ENCODE measurements at regions not wholly inside any gene's neighbourhood (a gene's known extent, or its start where the extent isn't known, plus 50 kb on each side); places are given as distances from the start of the nearest gene placed in this dataset.
"Not testable (repeated sequence)": the region's sequence is repeated elsewhere in the genome, so short reads cannot be mapped to it uniquely, and the experiment has no call there.

GRCh38 chr2:129502781-129503180 is 476.7 kb upstream of the RAB6C start:
- H3K27me3 ChIP-seq (ENCODE audit: insufficient read depth, poor library complexity, severe bottlenecking), result no peaks in the 10 kb centered on the region
- H3K27ac ChIP-seq (replicated peaks), result no peak overlapping the region
- TF ChIP-seq REST (IDR thresholded peaks at IDR 0.05; ENCODE audit: insufficient replicate concordance, low read depth) (no peak), POLR2AphosphoS5 (IDR thresholded peaks at IDR 0.05; ENCODE audit: low read depth) (no peak)
- no peak for DNase-seq (ENCODE audit: low read depth in 1 of 2, low spot score in 1 of 2)
- H3K4me3 ChIP-seq (replicated peaks; ENCODE audit: insufficient read depth, low read length), result no peak overlapping the region

GRCh38 chr2:129504646-129505045 is 474.8 kb upstream of the RAB6C start:
- no peak for DNase-seq (ENCODE audit: low read depth in 1 of 2, low spot score in 1 of 2)

GRCh38 chr2:129518937-129519336 is 460.5 kb upstream of the RAB6C start:
- Histone ChIP-seq H3K4me3 (replicated peaks; ENCODE audit: insufficient read depth, low read length) (no peak overlapping the region), H3K27ac (replicated peaks) (no peak overlapping the region), H3K27me3 (ENCODE audit: insufficient read depth, poor library complexity, severe bottlenecking) (no peaks in the 10 kb centered on the region)
- TF ChIP-seq GABPA (IDR thresholded peaks at IDR 0.05; ENCODE audit: low read depth) (no peak), SPI1 (IDR thresholded peaks at IDR 0.05; ENCODE audit: borderline replicate concordance, low read depth) (no peak), REST (IDR thresholded peaks at IDR 0.05; ENCODE audit: insufficient replicate concordance, low read depth) (no peak), POLR2AphosphoS5 (IDR thresholded peaks at IDR 0.05; ENCODE audit: low read depth) (no peak), CTCF (IDR thresholded peaks at IDR 0.05; ENCODE audit: insufficient read depth, low read length) (no peak)
- no peak for DNase-seq (ENCODE audit: low read depth in 1 of 2, low spot score in 1 of 2)

More at GRCh38 chr2:129504646-129505045, 474.8 kb upstream of the RAB6C start:
- TF ChIP-seq CTCF (IDR thresholded peaks at IDR 0.05; ENCODE audit: insufficient read depth, low read length) (no peak), REST (IDR thresholded peaks at IDR 0.05; ENCODE audit: insufficient replicate concordance, low read depth) (no peak), GABPA (IDR thresholded peaks at IDR 0.05; ENCODE audit: low read depth) (no peak), SPI1 (IDR thresholded peaks at IDR 0.05; ENCODE audit: borderline replicate concordance, low read depth) (no peak), POLR2AphosphoS5 (IDR thresholded peaks at IDR 0.05; ENCODE audit: low read depth) (no peak)
- Histone ChIP-seq H3K27ac (replicated peaks) (no peak overlapping the region), H3K27me3 (ENCODE audit: insufficient read depth, poor library complexity, severe bottlenecking) (no peaks in the 10 kb centered on the region), H3K4me3 (replicated peaks; ENCODE audit: insufficient read depth, low read length) (no peak overlapping the region)

- not testable (repeated sequence) for DNase-seq (ENCODE audit: low read depth in 1 of 2, low spot score in 1 of 2); H3K27ac ChIP-seq (replicated peaks); H3K27me3 ChIP-seq (ENCODE audit: insufficient read depth, poor library complexity, severe bottlenecking); H3K4me3 ChIP-seq (replicated peaks; ENCODE audit: insufficient read depth, low read length)
Measured at GRCh38 chr2:129532158-129532557, 447.3 kb upstream of the RAB6C start.

Measured in HL-60 (cell line).